ENCODE measurements at regions not wholly inside any gene's neighbourhood (a gene's known extent, or its start where the extent isn't known, plus 50 kb on each side); places are given as distances from the start of the nearest gene placed in this dataset.

DNA sequence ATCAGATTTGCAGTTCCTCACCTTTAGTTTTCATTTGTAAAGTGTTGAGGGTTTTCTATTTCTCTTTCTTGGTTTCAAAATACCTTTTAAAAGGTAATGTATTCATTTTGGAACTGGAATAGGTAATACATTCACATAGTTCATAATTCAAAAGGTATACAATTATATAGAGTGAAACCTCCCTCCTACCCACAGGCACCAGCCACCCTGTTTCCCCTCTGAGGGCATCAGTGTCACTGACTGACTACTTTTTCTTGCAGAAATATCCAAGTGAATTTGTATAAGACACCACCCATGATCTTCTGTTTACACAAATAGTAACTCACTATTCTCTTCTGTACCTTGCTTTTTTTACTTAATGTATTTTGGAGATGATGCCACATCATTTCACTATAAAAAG, 139.6 kb upstream of the EGLN3 start:
- ATAC-seq (no peak), DNase-seq (no peak)
- no peaks in the 10 kb centered on the region for H3K9me3 ChIP-seq
- no peaks in the 10 kb centered on the region for H3K27me3 ChIP-seq
- no peak overlapping the region for H3K27ac ChIP-seq
- no peaks in the 10 kb centered on the region for H3K4me1 ChIP-seq
- intact Hi-C loops (cut with DNase I), result no loop called here
- no peaks in the 10 kb centered on the region for H3K36me3 ChIP-seq
- no peak overlapping the region for H3K4me3 ChIP-seq
- no peak for TF ChIP-seq POLR2A (IDR thresholded peaks at IDR 0.05)
- TF ChIP-seq, protein P1, sequence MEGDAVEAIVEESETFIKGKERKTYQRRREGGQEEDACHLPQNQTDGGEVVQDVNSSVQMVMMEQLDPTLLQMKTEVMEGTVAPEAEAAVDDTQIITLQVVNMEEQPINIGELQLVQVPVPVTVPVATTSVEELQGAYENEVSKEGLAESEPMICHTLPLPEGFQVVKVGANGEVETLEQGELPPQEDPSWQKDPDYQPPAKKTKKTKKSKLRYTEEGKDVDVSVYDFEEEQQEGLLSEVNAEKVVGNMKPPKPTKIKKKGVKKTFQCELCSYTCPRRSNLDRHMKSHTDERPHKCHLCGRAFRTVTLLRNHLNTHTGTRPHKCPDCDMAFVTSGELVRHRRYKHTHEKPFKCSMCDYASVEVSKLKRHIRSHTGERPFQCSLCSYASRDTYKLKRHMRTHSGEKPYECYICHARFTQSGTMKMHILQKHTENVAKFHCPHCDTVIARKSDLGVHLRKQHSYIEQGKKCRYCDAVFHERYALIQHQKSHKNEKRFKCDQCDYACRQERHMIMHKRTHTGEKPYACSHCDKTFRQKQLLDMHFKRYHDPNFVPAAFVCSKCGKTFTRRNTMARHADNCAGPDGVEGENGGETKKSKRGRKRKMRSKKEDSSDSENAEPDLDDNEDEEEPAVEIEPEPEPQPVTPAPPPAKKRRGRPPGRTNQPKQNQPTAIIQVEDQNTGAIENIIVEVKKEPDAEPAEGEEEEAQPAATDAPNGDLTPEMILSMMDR (IDR thresholded peaks at IDR 0.05), result no peak

DNA sequence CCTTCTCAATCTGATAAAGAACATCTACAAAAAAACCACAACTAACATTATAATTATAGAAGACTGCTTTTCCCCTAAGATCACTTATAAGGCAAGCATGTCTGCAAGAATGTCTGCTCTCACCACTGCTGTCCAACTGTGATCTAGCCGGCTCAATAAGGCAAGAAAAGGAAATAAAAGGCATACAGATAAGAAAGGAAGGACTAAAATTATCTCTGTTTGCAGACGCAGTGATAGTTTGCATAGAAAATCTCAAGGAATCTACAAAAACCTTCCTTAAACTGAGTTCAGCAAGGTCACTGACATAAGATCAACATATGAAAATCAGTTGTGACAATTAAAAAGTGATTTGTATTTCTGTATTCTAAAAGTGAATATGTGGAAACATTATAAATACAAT, 138.0 kb upstream of the EGLN3 start:
- no peak for DNase-seq
- H3K27ac ChIP-seq, result no peak overlapping the region
- intact Hi-C loops (cut with DNase I), result no loop called here
- no peak overlapping the region for H3K4me3 ChIP-seq
- ATAC-seq, result no peak
- WGBS (ENCODE audit: insufficient coverage, low coverage, low lambda C conversion rate, missing lambda C conversion rate), result 28% methylated on average over 2 of the region's 2 CpGs
- H3K9me3 ChIP-seq, result no peaks in the 10 kb centered on the region
- TF ChIP-seq, protein P1 (IDR thresholded peaks at IDR 0.05), result no peak
- TF ChIP-seq POLR2A (IDR thresholded peaks at IDR 0.05), result no peak
- H3K27me3 ChIP-seq, result no peaks in the 10 kb centered on the region
- H3K4me1 ChIP-seq, result no peaks in the 10 kb centered on the region
- H3K36me3 ChIP-seq, result no peaks in the 10 kb centered on the region

DNA sequence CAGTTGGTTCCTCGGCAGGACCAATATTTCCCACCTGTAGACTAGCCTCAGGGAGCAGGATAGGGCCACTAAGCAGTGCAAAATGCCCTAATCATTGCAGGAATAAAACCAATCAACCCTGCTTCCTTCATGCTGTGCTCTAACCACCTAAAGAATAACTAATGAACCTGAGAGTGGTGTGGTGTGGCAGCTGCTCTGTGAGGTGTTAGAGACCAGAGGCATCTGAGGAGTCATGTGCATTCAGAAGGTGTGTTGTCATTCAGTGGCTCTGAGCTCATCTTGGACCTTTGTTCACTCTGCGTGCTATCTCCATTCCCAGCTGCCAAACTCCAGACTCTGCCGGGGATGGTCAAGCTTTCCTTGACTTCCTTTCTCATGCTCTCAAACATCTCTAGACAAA, 136.7 kb upstream of the EGLN3 start:
- no peak overlapping the region for H3K4me3 ChIP-seq
- DNase-seq, result no peak
- H3K36me3 ChIP-seq, result no peaks in the 10 kb centered on the region
- no peaks in the 10 kb centered on the region for H3K4me1 ChIP-seq
- 78% methylated on average over 3 of the region's 3 CpGs for WGBS (ENCODE audit: insufficient coverage, low coverage, low lambda C conversion rate, missing lambda C conversion rate)
- no peak overlapping the region for H3K27ac ChIP-seq
- TF ChIP-seq POLR2A (IDR thresholded peaks at IDR 0.05), result no peak
- TF ChIP-seq, protein P1 (IDR thresholded peaks at IDR 0.05), result no peak
- no peaks in the 10 kb centered on the region for H3K27me3 ChIP-seq
- ATAC-seq, result no peak
- H3K9me3 ChIP-seq, result no peaks in the 10 kb centered on the region
- intact Hi-C loops (cut with DNase I), result no loop called here

DNA sequence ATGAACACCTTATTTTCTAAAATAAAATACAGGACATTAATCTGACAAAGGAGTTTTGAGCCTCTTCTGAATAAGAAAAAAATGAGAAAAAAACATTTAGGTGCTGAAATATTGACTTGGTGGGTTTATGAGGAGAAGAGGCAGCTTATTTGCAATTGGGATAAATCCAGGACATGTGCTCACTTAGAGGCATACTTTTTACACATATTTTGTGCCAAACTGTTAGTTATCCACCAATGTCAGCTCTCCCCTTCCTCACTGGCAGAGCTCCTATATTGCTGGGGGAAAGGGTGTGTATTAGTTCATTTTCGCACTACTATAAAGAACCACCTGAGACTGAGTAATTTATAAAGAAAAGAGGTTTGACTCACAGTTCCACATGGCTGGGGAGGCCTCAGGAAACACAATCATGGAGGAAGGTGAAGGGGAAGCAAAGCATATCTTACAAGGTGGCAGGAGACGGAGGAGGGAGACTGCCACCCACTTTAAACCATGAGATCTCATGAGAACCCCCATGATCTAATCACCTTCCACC, 135.4 kb upstream of the EGLN3 start:
- H3K9me3 ChIP-seq, result no peaks in the 10 kb centered on the region
- no peak overlapping the region for H3K27ac ChIP-seq
- ATAC-seq, result no peak
- no peak for DNase-seq
- intact Hi-C loops (cut with DNase I), result no loop called here
- H3K4me3 ChIP-seq, result no peak overlapping the region
- H3K4me1 ChIP-seq, result no peaks in the 10 kb centered on the region
- H3K36me3 ChIP-seq, result no peaks in the 10 kb centered on the region
- TF ChIP-seq POLR2A (IDR thresholded peaks at IDR 0.05), result no peak
- TF ChIP-seq, protein P1 (IDR thresholded peaks at IDR 0.05), result no peak
- WGBS (ENCODE audit: insufficient coverage, low coverage, low lambda C conversion rate, missing lambda C conversion rate), result 75% methylated on average over 2 of the region's 2 CpGs
- no peaks in the 10 kb centered on the region for H3K27me3 ChIP-seq

DNA sequence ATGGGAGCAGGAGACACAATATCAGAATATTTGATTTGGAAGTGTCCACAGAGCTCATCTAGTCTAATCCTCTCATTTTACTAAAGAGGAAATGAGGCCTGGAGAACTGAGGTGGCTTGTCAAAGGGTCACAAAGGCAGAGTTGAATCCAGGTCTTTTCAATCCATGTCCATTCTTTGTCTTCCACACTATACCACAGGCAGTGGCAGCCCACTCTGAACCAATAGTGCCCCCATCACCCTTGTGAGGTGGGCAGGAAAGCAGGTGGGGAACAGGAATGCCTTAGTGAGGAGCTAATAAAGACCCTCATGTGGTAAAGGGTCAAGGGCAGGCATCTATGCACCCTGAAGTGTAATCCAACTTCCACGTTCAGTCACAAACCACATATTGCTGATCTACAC, 134.8 kb upstream of the EGLN3 start:
- no peaks in the 10 kb centered on the region for H3K4me1 ChIP-seq
- H3K9me3 ChIP-seq, result no peaks in the 10 kb centered on the region
- no peaks in the 10 kb centered on the region for H3K27me3 ChIP-seq
- H3K27ac ChIP-seq, result no peak overlapping the region
- no peaks in the 10 kb centered on the region for H3K36me3 ChIP-seq
- DNase-seq (no peak), ATAC-seq (no peak)
- TF ChIP-seq POLR2A (IDR thresholded peaks at IDR 0.05), result no peak
- TF ChIP-seq, protein P1 (IDR thresholded peaks at IDR 0.05), result no peak
- intact Hi-C loops (cut with DNase I), result no loop called here
- no peak overlapping the region for H3K4me3 ChIP-seq
- WGBS (ENCODE audit: insufficient coverage, low coverage, low lambda C conversion rate, missing lambda C conversion rate), result 31% methylated on average over 1 of the region's 1 CpG

All from right lobe of liver (tissue), 6 donors.